ENCODE measurements at regions not wholly inside any gene's neighbourhood (a gene's known extent, or its start where the extent isn't known, plus 50 kb on each side); places are given as distances from the start of the nearest gene placed in this dataset.

DNA sequence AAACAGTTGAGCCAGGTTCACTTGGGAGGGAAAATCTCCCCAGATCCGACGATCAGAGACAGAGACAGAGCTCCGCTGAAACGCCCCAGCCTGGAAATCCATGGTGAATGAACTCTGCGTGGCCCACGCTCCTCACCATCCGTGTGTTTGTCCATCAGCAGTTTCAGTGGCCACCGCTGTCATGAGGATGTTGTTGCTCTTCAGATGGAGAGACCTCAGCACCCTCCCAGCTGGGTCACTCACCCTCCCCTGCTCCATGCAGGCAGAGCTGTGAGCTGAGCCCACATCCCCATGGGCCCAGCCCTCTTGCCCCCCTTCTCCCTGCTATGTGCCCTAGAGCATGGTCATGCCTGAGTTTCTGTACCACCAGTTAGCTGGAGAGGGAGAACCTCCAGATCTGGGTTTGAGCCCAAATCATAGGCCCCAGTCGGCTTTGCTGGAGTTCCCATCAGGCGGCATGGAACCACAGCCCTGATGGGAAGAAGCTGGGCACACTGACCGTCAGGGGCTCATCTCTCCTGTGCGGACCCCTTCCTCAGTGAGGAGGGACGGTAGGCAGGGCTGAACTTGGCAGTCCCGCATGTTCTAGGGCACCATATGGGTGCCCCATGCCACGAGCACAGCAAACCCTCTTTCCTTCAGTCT lies 154.4 kb upstream of the COL5A1 start:
- H3K4me3 ChIP-seq (ENCODE audit: low read depth, low read length) = no peak overlapping the region
- TF ChIP-seq, protein P1, sequence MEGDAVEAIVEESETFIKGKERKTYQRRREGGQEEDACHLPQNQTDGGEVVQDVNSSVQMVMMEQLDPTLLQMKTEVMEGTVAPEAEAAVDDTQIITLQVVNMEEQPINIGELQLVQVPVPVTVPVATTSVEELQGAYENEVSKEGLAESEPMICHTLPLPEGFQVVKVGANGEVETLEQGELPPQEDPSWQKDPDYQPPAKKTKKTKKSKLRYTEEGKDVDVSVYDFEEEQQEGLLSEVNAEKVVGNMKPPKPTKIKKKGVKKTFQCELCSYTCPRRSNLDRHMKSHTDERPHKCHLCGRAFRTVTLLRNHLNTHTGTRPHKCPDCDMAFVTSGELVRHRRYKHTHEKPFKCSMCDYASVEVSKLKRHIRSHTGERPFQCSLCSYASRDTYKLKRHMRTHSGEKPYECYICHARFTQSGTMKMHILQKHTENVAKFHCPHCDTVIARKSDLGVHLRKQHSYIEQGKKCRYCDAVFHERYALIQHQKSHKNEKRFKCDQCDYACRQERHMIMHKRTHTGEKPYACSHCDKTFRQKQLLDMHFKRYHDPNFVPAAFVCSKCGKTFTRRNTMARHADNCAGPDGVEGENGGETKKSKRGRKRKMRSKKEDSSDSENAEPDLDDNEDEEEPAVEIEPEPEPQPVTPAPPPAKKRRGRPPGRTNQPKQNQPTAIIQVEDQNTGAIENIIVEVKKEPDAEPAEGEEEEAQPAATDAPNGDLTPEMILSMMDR (IDR thresholded peaks at IDR 0.05; ENCODE audit: borderline replicate concordance, insufficient read depth, low read depth, low read length) = no peak

- TF ChIP-seq, protein P1 (IDR thresholded peaks at IDR 0.05; ENCODE audit: borderline replicate concordance, insufficient read depth, low read depth, low read length) = no peak
- H3K4me3 ChIP-seq (ENCODE audit: low read depth, low read length) = no peak overlapping the region
Measured at GRCh38 chr9:134488331-134489280, 153.0 kb upstream of the COL5A1 start.

DNA sequence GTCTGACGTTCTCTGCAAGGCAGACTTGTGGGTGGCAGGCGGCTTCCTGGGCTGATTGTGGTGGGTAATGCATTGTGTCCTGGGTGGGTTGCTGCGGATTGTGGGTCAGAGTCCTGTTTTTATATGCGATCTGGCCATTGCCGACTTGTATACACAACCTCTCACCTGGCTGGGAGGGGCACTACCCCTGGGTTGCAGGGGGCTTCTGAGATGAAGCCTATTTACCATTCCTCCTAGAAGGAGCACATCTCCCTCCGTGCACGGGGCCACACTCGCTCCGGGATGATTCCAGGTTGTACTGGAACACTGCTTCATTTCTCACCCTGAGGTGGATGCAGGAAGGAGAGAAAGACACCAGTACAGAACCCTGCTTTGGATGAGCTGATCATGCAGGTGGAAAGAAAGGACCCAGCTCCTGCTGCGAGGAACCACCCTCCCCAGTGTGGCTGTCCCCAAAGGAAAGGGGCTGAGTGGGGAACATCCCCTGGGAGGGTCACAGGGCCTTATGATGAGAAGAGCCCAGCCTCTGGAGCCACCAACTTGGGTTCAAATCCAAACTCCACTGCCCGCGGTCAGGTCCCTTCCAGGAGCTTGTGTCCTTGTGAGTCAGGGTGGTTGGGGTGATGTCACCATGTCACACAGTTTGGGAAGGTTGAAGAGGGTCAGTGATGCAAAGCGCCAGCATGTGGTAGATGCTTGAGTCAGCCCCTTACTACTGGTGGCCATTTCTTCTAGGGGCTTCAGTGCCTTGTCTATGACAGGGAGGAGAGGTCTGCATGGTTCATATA lies 151.8 kb upstream of the COL5A1 start:
- TF ChIP-seq, protein P1 (IDR thresholded peaks at IDR 0.05; ENCODE audit: borderline replicate concordance, insufficient read depth, low read depth, low read length) = no peak

DNA sequence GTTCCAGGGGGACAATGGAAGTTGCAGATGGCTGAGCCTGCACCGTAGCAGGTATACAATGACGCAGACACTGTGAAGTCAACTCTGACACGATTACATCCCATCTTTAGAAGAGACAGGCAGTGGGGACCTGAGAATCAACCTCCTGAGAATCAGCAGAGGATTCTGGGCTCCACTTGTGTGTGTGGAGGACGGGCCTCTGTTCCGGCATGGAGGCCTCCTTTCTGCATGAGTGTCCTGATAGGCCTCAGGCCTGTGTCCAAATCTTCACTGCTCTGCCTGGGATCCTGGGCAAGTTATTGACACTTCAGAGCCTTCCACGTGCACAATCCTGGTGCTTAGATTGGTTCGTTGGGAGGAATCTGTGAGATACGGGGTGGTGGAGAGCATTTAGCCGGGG lies 151.2 kb upstream of the COL5A1 start:
- TF ChIP-seq, protein P1 (IDR thresholded peaks at IDR 0.05; ENCODE audit: borderline replicate concordance, insufficient read depth, low read depth, low read length) = no peak
- no peak overlapping the region for H3K4me3 ChIP-seq (ENCODE audit: low read depth, low read length)

More for the DNA sequence above, 151.8 kb upstream of the COL5A1 start:
- no peak overlapping the region for H3K4me3 ChIP-seq (ENCODE audit: low read depth, low read length)

GRCh38 chr9:134491196-134491835 lies 150.3 kb upstream of the COL5A1 start:
- no peak overlapping the region for H3K4me3 ChIP-seq (ENCODE audit: low read depth, low read length)

GRCh38 chr9:134491856-134492255 lies 149.7 kb upstream of the COL5A1 start:
- TF ChIP-seq, protein P1 (IDR thresholded peaks at IDR 0.05; ENCODE audit: borderline replicate concordance, insufficient read depth, low read depth, low read length) = no peak
- no peak overlapping the region for H3K4me3 ChIP-seq (ENCODE audit: low read depth, low read length)

More at GRCh38 chr9:134491196-134491835, 150.3 kb upstream of the COL5A1 start:
- TF ChIP-seq, protein P1 (IDR thresholded peaks at IDR 0.05; ENCODE audit: borderline replicate concordance, insufficient read depth, low read depth, low read length) = no peak

Measured in GM12875 (cell line).